HepG2 (cell line): ENCODE measurements at regions not wholly inside any gene's neighbourhood (a gene's known extent, or its start where the extent isn't known, plus 50 kb on each side); places are given as distances from the start of the nearest gene placed in this dataset.

Source experiments
- BRD4 ChIP-seq: sonication (generic); formaldehyde crosslinking; IDR thresholded peaks from 2 replicates; pipeline ENCODE4 v1.4.0; 2020; ENCODE audit warnings: missing genetic modification reagents
- ELK4 ChIP-seq: sonication (generic); formaldehyde crosslinking; IDR thresholded peaks from 2 replicates; pipeline ENCODE4 v1.9.0; 2021; ENCODE audit warnings: missing genetic modification reagents, borderline replicate concordance
- FOXC1 ChIP-seq: sonication (generic); formaldehyde crosslinking; IDR thresholded peaks from 2 replicates; pipeline ENCODE4 v1.8.0; 2022; ENCODE audit warnings: mild to moderate bottlenecking, missing genetic modification reagents, borderline replicate concordance
- FOXJ3 ChIP-seq: sonication (generic); formaldehyde crosslinking; IDR thresholded peaks from 2 replicates; pipeline ENCODE4 v1.4.0; 2020; ENCODE audit warnings: missing genetic modification reagents, mild to moderate bottlenecking, borderline replicate concordance
- FOXK2 ChIP-seq: fragments of 450-650 bp; IDR thresholded peaks from 2 replicates; pipeline ENCODE4 v1.6.1; 2016
- FOXP4 ChIP-seq: sonication (generic); formaldehyde crosslinking; IDR thresholded peaks from 2 replicates; pipeline ENCODE4 v1.4.0; 2020; ENCODE audit warnings: missing genetic modification reagents
- HMGA1 ChIP-seq: sonication (generic); formaldehyde crosslinking; conservative IDR thresholded peaks from 2 replicates; pipeline ENCODE4 v1.4.0; 2020; ENCODE audit warnings: missing genetic modification reagents
- HNF4G ChIP-seq, 2 experiments: sonication (generic) in 1 of 2; formaldehyde crosslinking in 1 of 2; IDR thresholded peaks; 2 replicates each; pipeline versions ENCODE4 v1.4.0 to v1.6.1; 2011 to 2020; ENCODE audit warnings: borderline replicate concordance in 2 of 2, low read depth in 2 of 2, mild to moderate bottlenecking in 2 of 2, low read length in 1 of 2, missing genetic modification reagents in 1 of 2, moderate library complexity in 1 of 2
- MIER2 ChIP-seq: IDR thresholded peaks from 2 replicates; pipeline ENCODE4 v1.6.1; 2016; ENCODE audit warnings: missing biosample characterization, missing genetic modification reagents
- PAXIP1 ChIP-seq: sonication (generic); formaldehyde crosslinking; conservative IDR thresholded peaks from 2 replicates; pipeline ENCODE4 v1.4.0; 2020; ENCODE audit warnings: mild to moderate bottlenecking, missing genetic modification reagents, moderate library complexity
- RARA ChIP-seq: IDR thresholded peaks from 2 replicates; pipeline ENCODE4 v1.6.1; 2016; ENCODE audit warnings: missing genetic modification reagents, missing compliant biosample characterization
- TFAP4 ChIP-seq: sonication (generic); IDR thresholded peaks from 2 replicates; pipeline ENCODE4 v1.6.1; 2016; ENCODE audit warnings: low read depth, borderline replicate concordance
- ZBTB20 ChIP-seq: sonication (generic); formaldehyde crosslinking; IDR thresholded peaks from 2 replicates; pipeline ENCODE4 v1.8.1; 2023; ENCODE audit warnings: missing genetic modification reagents, low read depth, mild to moderate bottlenecking, borderline replicate concordance
- ZNF253 ChIP-seq: sonication (generic); formaldehyde crosslinking; IDR thresholded peaks from 2 replicates; pipeline ENCODE4 v1.8.0; 2022; ENCODE audit warnings: mild to moderate bottlenecking, missing genetic modification reagents, borderline replicate concordance
- ZNF281 ChIP-seq: sonication (generic); formaldehyde crosslinking; IDR thresholded peaks from 2 replicates; pipeline ENCODE4 v1.4.0; 2020; ENCODE audit warnings: missing genetic modification reagents, borderline replicate concordance
- ZNF317 ChIP-seq: sonication (generic); formaldehyde crosslinking; IDR thresholded peaks from 2 replicates; pipeline ENCODE4 v1.5.0; 2020; ENCODE audit warnings: mild to moderate bottlenecking, missing genetic modification reagents
- ZSCAN5A ChIP-seq: sonication (generic); formaldehyde crosslinking; IDR thresholded peaks from 2 replicates; pipeline ENCODE4 v1.8.0; 2022; ENCODE audit warnings: mild to moderate bottlenecking, missing genetic modification reagents, borderline replicate concordance

GRCh38 chr14:71396050-71396677, 488.9 kb downstream of the PCNX1 start (continued):
- TF ChIP-seq ZNF281 (CRISPR knock-in tag), result no peak
- peak; percentile 31; the same call in 1 of the 2 replicates for TF ChIP-seq HNF4G (IDR thresholded peaks at IDR 0.05; ENCODE audit: borderline replicate concordance, low read depth, low read length)
- no peak for TF ChIP-seq HNF4G (CRISPR knock-in tag; IDR thresholded peaks at IDR 0.05; ENCODE audit: borderline replicate concordance, low read depth)
- no peak for TF ChIP-seq ZSCAN5A
- TF ChIP-seq ZNF253, result no peak
- TF ChIP-seq FOXC1 (CRISPR knock-in tag), result no peak
- no peak for TF ChIP-seq ZBTB20
- TF ChIP-seq TFAP4, result no peak
- no peak for TF ChIP-seq ZNF317 (CRISPR knock-in tag)
- no peak for TF ChIP-seq FOXJ3 (CRISPR knock-in tag)
- no peak for TF ChIP-seq ELK4 (CRISPR knock-in tag)
- peak; percentile 43; the same call in 1 of the 2 replicates for TF ChIP-seq RARA
- no peak for TF ChIP-seq MIER2 (CRISPR knock-in tag)
- peak; percentile 74 for TF ChIP-seq PAXIP1
- no peak for TF ChIP-seq BRD4
- no peak for TF ChIP-seq FOXK2
- TF ChIP-seq HMGA1, result no peak
- peak; percentile 25; the same call in 1 of the 2 replicates for TF ChIP-seq FOXP4 (CRISPR knock-in tag)
